Bronchial epithelial cell (primary cell): ENCODE measurements at regions not wholly inside any gene's neighbourhood (a gene's known extent, or its start where the extent isn't known, plus 50 kb on each side); places are given as distances from the start of the nearest gene placed in this dataset.

ENCODE experiments used
- DNase-seq: peaks from one replicate; pipeline ENCODE4 v3.0.0-alpha.2; 2010; ENCODE audit warnings: low read depth
- FAIRE-seq: peaks from 2 replicates; lab custom pipeline; 2011; peaks lifted over from hg19 to GRCh38; lab: Jason Lieb, UNC
- H3K27me3 ChIP-seq: 2 replicates; pipeline ENCODE4 v1.5.1; 2011; ENCODE audit warnings: low read length; ENCODE audit not compliant: control insufficient read depth, insufficient read depth
- H3K36me3 ChIP-seq: 2 replicates; pipeline ENCODE4 v1.5.1; 2011; ENCODE audit warnings: low read length; ENCODE audit not compliant: control insufficient read depth, insufficient read depth
- H3K4me3 ChIP-seq: 2 replicates; pipeline ENCODE4 v1.5.1; 2011; ENCODE audit warnings: mild to moderate bottlenecking, low read depth, low read length, control low read depth
- CTCF ChIP-seq: IDR thresholded peaks from 2 replicates; pipeline ENCODE4 v1.5.1; 2011; ENCODE audit warnings: mild to moderate bottlenecking, moderate library complexity, low read length, control low read depth, inconsistent platforms; ENCODE audit not compliant: insufficient read depth, severe bottlenecking

DNA sequence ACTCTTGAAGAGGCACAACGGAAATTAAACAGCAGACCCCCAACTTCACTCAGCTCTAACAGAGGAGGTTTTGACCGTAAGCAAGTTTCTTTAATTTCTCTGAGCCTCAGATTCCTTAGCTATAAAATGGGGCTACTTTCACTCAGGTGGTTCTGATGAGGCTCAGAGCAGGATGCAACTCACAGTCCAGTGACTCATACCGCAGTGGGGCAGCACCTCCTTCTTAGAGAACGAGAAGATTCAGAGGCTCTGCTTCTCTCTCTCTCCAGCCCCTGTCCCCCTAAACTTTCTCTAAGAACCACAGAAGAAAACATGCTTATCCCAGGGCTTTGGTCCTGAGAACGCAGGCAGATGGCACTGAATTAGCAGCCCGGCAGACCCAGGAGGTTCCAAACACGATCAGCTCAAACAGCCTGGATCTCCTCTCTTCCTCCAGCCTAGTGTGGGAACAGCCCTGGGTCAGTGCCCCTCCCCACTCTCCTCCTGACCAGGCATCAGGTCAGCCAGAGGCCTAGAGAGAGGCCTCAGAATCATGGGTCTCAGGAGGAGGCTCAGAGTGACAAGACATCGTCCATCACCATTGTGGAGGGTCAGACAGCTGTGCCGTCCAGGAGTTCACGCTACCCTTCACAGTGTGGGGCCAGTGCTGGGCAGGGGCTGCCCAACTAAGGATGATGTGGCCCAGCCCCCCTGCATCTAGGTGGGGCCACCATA, 433.0 kb downstream of the PTPRU start:
- Histone ChIP-seq H3K27me3 (no peaks in the 10 kb centered on the region), H3K36me3 (no peaks in the 10 kb centered on the region), H3K4me3 (no peak overlapping the region)
- DNase-seq: no peak
- no peak for TF ChIP-seq CTCF
- FAIRE-seq: no peak

DNA sequence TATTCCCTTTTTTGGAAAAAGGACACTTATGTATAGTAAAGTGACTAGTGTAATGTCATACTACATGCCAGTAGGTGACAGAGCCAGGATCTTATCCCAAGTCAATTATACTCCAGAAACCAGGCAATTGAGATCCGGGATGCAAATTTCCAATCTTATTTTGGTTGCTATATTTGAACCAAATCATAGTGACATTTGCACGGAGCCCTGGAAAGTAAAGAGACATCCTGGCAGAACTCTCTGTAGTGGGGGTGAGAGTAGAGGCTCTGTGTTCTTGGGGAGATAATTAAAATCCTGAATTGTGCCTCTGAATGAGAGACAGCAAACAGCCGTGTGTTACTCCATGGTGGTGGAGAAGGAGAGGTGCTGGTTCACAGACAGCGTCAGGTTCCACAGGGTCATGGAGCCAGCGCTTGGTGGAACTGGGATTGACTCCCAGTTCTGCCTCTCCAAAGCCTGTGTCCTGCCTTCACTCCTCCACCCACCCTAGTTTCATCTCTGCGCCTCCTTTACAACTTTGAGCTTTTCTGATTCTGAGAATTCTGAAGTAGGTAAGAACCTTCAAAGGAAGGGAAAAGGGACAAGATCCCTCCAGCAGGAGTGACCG, 432.3 kb downstream of the PTPRU start:
- Histone ChIP-seq H3K27me3 (no peaks in the 10 kb centered on the region), H3K4me3 (no peak overlapping the region)
- TF ChIP-seq CTCF: no peak

GRCh38 chr1:29667951-29668350, 431.6 kb downstream of the PTPRU start:
- H3K27me3 ChIP-seq: no peaks in the 10 kb centered on the region
- no peaks in the 10 kb centered on the region for H3K36me3 ChIP-seq
- DNase-seq (no peak), FAIRE-seq (no peak)
- TF ChIP-seq CTCF: no peak
- H3K4me3 ChIP-seq: no peak overlapping the region

More for the DNA sequence above, 432.3 kb downstream of the PTPRU start:
- FAIRE-seq (no peak), DNase-seq (no peak)
- no peaks in the 10 kb centered on the region for H3K36me3 ChIP-seq

GRCh38 chr1:29664711-29665110, 428.4 kb downstream of the PTPRU start:
- no peaks in the 10 kb centered on the region for H3K27me3 ChIP-seq

GRCh38 chr1:29658688-29659087, 422.4 kb downstream of the PTPRU start:
- DNase-seq: no peak
- no peaks in the 10 kb centered on the region for H3K27me3 ChIP-seq
- FAIRE-seq: no peak
- H3K36me3 ChIP-seq: no peaks in the 10 kb centered on the region
- H3K4me3 ChIP-seq: no peak overlapping the region
- no peak for TF ChIP-seq CTCF

More at GRCh38 chr1:29664711-29665110, 428.4 kb downstream of the PTPRU start:
- H3K4me3 ChIP-seq: no peak overlapping the region
- TF ChIP-seq CTCF: no peak
- FAIRE-seq (no peak), DNase-seq (no peak)
- no peaks in the 10 kb centered on the region for H3K36me3 ChIP-seq
